H1 (cell line): ENCODE measurements at regions not wholly inside any gene's neighbourhood (a gene's known extent, or its start where the extent isn't known, plus 50 kb on each side); places are given as distances from the start of the nearest gene placed in this dataset.

Source experiments
- CTCF ChIA-PET: fragments of 300-600 bp; sonication (Branson Sonifier 250); formaldehyde crosslinking; loops from one replicate; lab custom pipeline; 2021; ENCODE audit not compliant: partially characterized antibody; lab: Charles Lee
- POLR2A ChIA-PET: fragments of 300-600 bp; sonication (Branson Sonifier 250); formaldehyde crosslinking; loops from one replicate; lab custom pipeline; 2021; ENCODE audit warnings: inconsistent platforms; ENCODE audit not compliant: partially characterized antibody; lab: Charles Lee
- DNase-seq, 2 experiments: peaks; one replicate each; pipeline versions ENCODE4 v3.0.0 to v3.0.0-alpha.2; 2010 to 2022; ENCODE audit warnings: low spot score in 2 of 2, low read depth in 1 of 2, mixed read lengths in 1 of 2
- FAIRE-seq: peaks from 2 replicates; lab custom pipeline; 2011; peaks lifted over from hg19 to GRCh38; lab: Jason Lieb, UNC
- H2AFZ ChIP-seq: 2 replicates; pipeline ENCODE4 v1.8.1; 2012; ENCODE audit warnings: low read length, inconsistent platforms
- H2AK5ac ChIP-seq: 2 replicates; pipeline ENCODE4 v1.6.1; 2013; ENCODE audit warnings: low read depth, low read length
- H2BK120ac ChIP-seq: replicated peaks from 2 replicates; pipeline ENCODE3; 2013; ENCODE audit warnings: low read depth, low read length, inconsistent platforms
- H2BK12ac ChIP-seq: 2 replicates; pipeline ENCODE4 v1.6.1; 2013; ENCODE audit warnings: low read depth, low read length
- H2BK15ac ChIP-seq: 2 replicates; pipeline ENCODE4 v1.6.1; 2013; ENCODE audit warnings: low read length
- H2BK20ac ChIP-seq: 2 replicates; pipeline ENCODE4 v1.6.1; 2013; ENCODE audit warnings: low read length
- H2BK5ac ChIP-seq: 2 replicates; pipeline ENCODE4 v1.6.1; 2013; ENCODE audit warnings: low read depth, low read length
- H3K14ac ChIP-seq: 2 replicates; pipeline ENCODE4 v1.6.1; 2013; ENCODE audit warnings: inconsistent platforms; ENCODE audit not compliant: insufficient read length
- H3K18ac ChIP-seq: 2 replicates; pipeline ENCODE4 v1.6.1; 2013; ENCODE audit warnings: low read length; ENCODE audit errors: extremely low read depth
- H3K23ac ChIP-seq: 2 replicates; pipeline ENCODE4 v1.6.1; 2013; ENCODE audit warnings: inconsistent platforms; ENCODE audit not compliant: insufficient read length
- H3K23me2 ChIP-seq: 2 replicates; pipeline ENCODE4 v1.6.1; 2013; ENCODE audit warnings: low read depth, low read length
- H3K27ac ChIP-seq: 2 replicates; pipeline ENCODE4 v1.6.1; 2011; ENCODE audit warnings: low read depth, low read length, inconsistent platforms
- H3K27me3 ChIP-seq, 4 experiments: replicated peaks in 1 of 4; 1 replicate in 1 of 4; 2 replicates in 3 of 4; pipeline versions ENCODE4 v1.6.1 to v1.8.1; 2011 to 2013; ENCODE audit warnings: low read length in 3 of 4, mild to moderate bottlenecking in 3 of 4, inconsistent platforms in 2 of 4, mixed read lengths in 2 of 4, moderate library complexity in 1 of 4; ENCODE audit not compliant: control insufficient read depth in 3 of 4, insufficient read depth in 3 of 4; ENCODE audit errors: extremely low read depth in 1 of 4
- H3K36me3 ChIP-seq, 4 experiments: 2 replicates each; pipeline versions ENCODE4 v1.6.1 to v1.8.1; 2011 to 2013; ENCODE audit warnings: mild to moderate bottlenecking in 4 of 4, low read length in 3 of 4, moderate library complexity in 2 of 4, control low read depth in 1 of 4, inconsistent platforms in 1 of 4; ENCODE audit not compliant: insufficient read depth in 4 of 4, control insufficient read depth in 2 of 4
- H3K4ac ChIP-seq: replicated peaks from 2 replicates; pipeline ENCODE3; 2013; ENCODE audit warnings: low read length, low read depth, mixed read lengths, inconsistent platforms; ENCODE audit not compliant: insufficient read length
- H3K4me1 ChIP-seq, 4 experiments: replicated peaks in 1 of 4; 1 replicate in 1 of 4; 2 replicates in 3 of 4; pipeline versions ENCODE4 v1.6.1 to v1.8.1; 2011 to 2013; ENCODE audit warnings: low read length in 3 of 4, inconsistent platforms in 2 of 4, mixed read lengths in 1 of 4; ENCODE audit not compliant: insufficient read depth in 4 of 4, control insufficient read depth in 3 of 4
- H3K4me2 ChIP-seq, 2 experiments: 2 replicates each; pipeline versions ENCODE4 v1.6.1 to v1.8.1; 2011 to 2013; ENCODE audit warnings: low read depth in 2 of 2, low read length in 2 of 2, control low read depth in 1 of 2, inconsistent platforms in 1 of 2, mild to moderate bottlenecking in 1 of 2; ENCODE audit not compliant: insufficient read depth in 1 of 2
- H3K4me3 ChIP-seq, 4 experiments: fragments of 200-600, 300-600 bp in 1 of 4; sonication (generic), shearing (Covaris generic), sonication (Bioruptor Twin) in 1 of 4; 2 replicates each; pipeline versions ENCODE4 v1.5.1 to v1.8.1; 2011 to 2016; ENCODE audit warnings: low read length in 4 of 4, low read depth in 3 of 4, control low read depth in 2 of 4, inconsistent platforms in 2 of 4, mild to moderate bottlenecking in 2 of 4, mixed read lengths in 1 of 4, moderate library complexity in 1 of 4; ENCODE audit not compliant: insufficient read depth in 2 of 4; ENCODE audit errors: extremely low read depth in 1 of 4
- H3K56ac ChIP-seq: replicated peaks from 2 replicates; pipeline ENCODE3; 2013; ENCODE audit warnings: low read depth, mild to moderate bottlenecking, mixed read lengths, low read length, inconsistent platforms; ENCODE audit not compliant: insufficient read length
- H3K79me1 ChIP-seq: 2 replicates; pipeline ENCODE4 v1.6.1; 2013; ENCODE audit warnings: low read depth, low read length, control low read depth
- H3K79me2 ChIP-seq, 2 experiments: 2 replicates each; pipeline versions ENCODE4 v1.6.1 to v1.8.1; 2012 to 2013; ENCODE audit warnings: low read length in 2 of 2, mild to moderate bottlenecking in 2 of 2, inconsistent platforms in 1 of 2; ENCODE audit not compliant: insufficient read depth in 2 of 2, control insufficient read depth in 1 of 2
- H3K9ac ChIP-seq, 4 experiments: replicated peaks in 1 of 4; 1 replicate in 1 of 4; 2 replicates in 3 of 4; pipeline versions ENCODE4 v1.6.1 to v1.8.1; 2011 to 2013; ENCODE audit warnings: low read depth in 3 of 4, low read length in 3 of 4, control low read depth in 2 of 4, mild to moderate bottlenecking in 2 of 4, moderate library complexity in 2 of 4, inconsistent platforms in 1 of 4; ENCODE audit errors: extremely low read depth in 1 of 4
- H3K9me3 ChIP-seq, 2 experiments: 2 replicates each; pipeline versions ENCODE4 v1.6.1 to v1.8.1; 2012 to 2013; ENCODE audit warnings: mild to moderate bottlenecking in 2 of 2, moderate library complexity in 2 of 2, control low read depth in 1 of 2, inconsistent platforms in 1 of 2, low read depth in 1 of 2, low read length in 1 of 2, mixed read lengths in 1 of 2; ENCODE audit not compliant: insufficient read depth in 2 of 2
- H4K20me1 ChIP-seq, 2 experiments: replicated peaks in 1 of 2; 2 replicates each; pipeline versions ENCODE3 to v1.8.1; 2011 to 2013; ENCODE audit warnings: inconsistent platforms in 2 of 2, low read length in 2 of 2, mild to moderate bottlenecking in 1 of 2; ENCODE audit not compliant: insufficient read depth in 2 of 2, control insufficient read depth in 1 of 2
- H4K5ac ChIP-seq: 2 replicates; pipeline ENCODE4 v1.6.1; 2013; ENCODE audit warnings: low read length, low read depth, mixed read lengths, inconsistent platforms; ENCODE audit not compliant: insufficient read length
- H4K8ac ChIP-seq: 2 replicates; pipeline ENCODE4 v1.8.0; 2013; ENCODE audit warnings: mild to moderate bottlenecking, moderate library complexity, low read length, inconsistent platforms; ENCODE audit not compliant: insufficient read depth; ENCODE audit errors: extremely low read depth
- H4K91ac ChIP-seq: replicated peaks from 2 replicates; pipeline ENCODE3; 2013; ENCODE audit warnings: low read length, mixed read lengths, inconsistent platforms; ENCODE audit not compliant: insufficient read length
- ATF3 ChIP-seq: IDR thresholded peaks from 2 replicates; pipeline ENCODE4 v1.6.1; 2011; ENCODE audit warnings: low read depth, mild to moderate bottlenecking, low read length; ENCODE audit not compliant: insufficient read depth
- BCL11A ChIP-seq, 2 experiments: IDR thresholded peaks; one replicate each; pipeline ENCODE4 v1.6.1; 2011; ENCODE audit warnings: low read depth in 2 of 2, low read length in 2 of 2, mild to moderate bottlenecking in 2 of 2
- CHD2 ChIP-seq: IDR thresholded peaks from 2 replicates; pipeline ENCODE4 v1.6.1; 2012; ENCODE audit warnings: low read length, improper control_type of control experiment
- GABPA ChIP-seq: IDR thresholded peaks from 2 replicates; pipeline ENCODE4 v1.6.1; 2011; ENCODE audit warnings: mild to moderate bottlenecking, low read length, moderate library complexity, borderline replicate concordance; ENCODE audit not compliant: insufficient read depth
- NANOG ChIP-seq: IDR thresholded peaks from 2 replicates; pipeline ENCODE4 v1.6.1; 2011; ENCODE audit warnings: low read length, low read depth, mild to moderate bottlenecking, inconsistent platforms; ENCODE audit not compliant: insufficient read depth, poor library complexity, severe bottlenecking
- RFX5 ChIP-seq: IDR thresholded peaks from 2 replicates; pipeline ENCODE4 v1.6.1; 2011; ENCODE audit warnings: low read depth, low read length, improper control_type of control experiment, borderline replicate concordance
- SP2 ChIP-seq: IDR thresholded peaks from 2 replicates; pipeline ENCODE4 v1.6.1; 2012; ENCODE audit warnings: mild to moderate bottlenecking, low read length, inconsistent platforms
- TAF7 ChIP-seq: optimal IDR thresholded peaks from 2 replicates; pipeline ENCODE3; 2011; ENCODE audit warnings: low read depth, mild to moderate bottlenecking, inconsistent platforms, low read length, moderate library complexity, borderline replicate concordance
- YY1 ChIP-seq: IDR thresholded peaks from 2 replicates; pipeline ENCODE4 v1.6.1; 2011; ENCODE audit warnings: low read depth, mild to moderate bottlenecking, low read length
- ZNF274 ChIP-seq: IDR thresholded peaks from 2 replicates; pipeline ENCODE4 v1.7.0; 2012; ENCODE audit warnings: low read length, borderline replicate concordance; ENCODE audit errors: extremely low read depth
- WGBS, 2 experiments: shearing (Covaris generic) in 1 of 2; methylation state at CpG; one replicate each; pipeline versions ENCODE4 v1.1.6 to v1.1.7; 2013 to 2015; ENCODE audit warnings: low lambda C conversion rate in 2 of 2, mixed read lengths in 2 of 2, inconsistent platforms in 1 of 2, low coverage in 1 of 2, missing lambda C conversion rate in 1 of 2; ENCODE audit not compliant: insufficient replicate concordance in 2 of 2, insufficient coverage in 1 of 2, insufficient read length in 1 of 2; ENCODE audit errors: extremely low coverage in 1 of 2, missing lambda C conversion rate in 1 of 2; 5-methylcytosine and 5-hydroxymethylcytosine counted together

- no peaks in the 10 kb centered on the region for H4K20me1 ChIP-seq
- H3K14ac ChIP-seq = no peak overlapping the region
- H2BK20ac ChIP-seq = no peak overlapping the region
- no peaks in the 10 kb centered on the region for H3K79me2 ChIP-seq
- H4K91ac ChIP-seq = no peak overlapping the region
- 0 out of 7 replicates have a peak, but pooled peaks cover 0 to 1% (median 0%) of the 10 kb centered on the region in 4 experiments for H3K4me1 ChIP-seq
- H3K9me3 ChIP-seq = no peaks in the 10 kb centered on the region
- DNase-seq (no peak), FAIRE-seq (no peak)
- H3K4ac ChIP-seq = no peak overlapping the region
- no peaks in the 10 kb centered on the region; the same call in 1 of the 2 replicates for H3K23me2 ChIP-seq
- H2BK15ac ChIP-seq = no peak overlapping the region
- no peak overlapping the region for H2BK5ac ChIP-seq
- no peaks in the 10 kb centered on the region for H3K36me3 ChIP-seq
- no peak overlapping the region for H2AK5ac ChIP-seq
- H2BK12ac ChIP-seq = no peak overlapping the region
- no peak overlapping the region for H4K5ac ChIP-seq
- no peak overlapping the region for H3K56ac ChIP-seq
- 0 out of 7 replicates have a peak, but pooled peaks cover 0 to 3% (median 0%) of the 10 kb centered on the region in 4 experiments for H3K27me3 ChIP-seq
- H4K8ac ChIP-seq = no peak overlapping the region
- no peak overlapping the region for H3K18ac ChIP-seq
- TF ChIP-seq SP2 (no peak), ATF3 (no peak), NANOG (no peak), RFX5 (no peak), CHD2 (no peak), GABPA (no peak), TAF7 (no peak), ZNF274 (no peak), YY1 (no peak), BCL11A (IDR thresholded peaks at IDR 0.05; ENCODE audit: low read depth in 2 of 2, low read length in 2 of 2) (no peak)
- no peak overlapping the region for H3K27ac ChIP-seq
- no peak overlapping the region for H3K23ac ChIP-seq
- ChIA-PET CTCF (interaction anchor here (0.7 to 7.3 kb wide), 3 partner anchors 60 to 93 kb away, joined by 3 to 91 read pairs (median 6); no protein-coding TSS in a partner anchor), POLR2A (no interaction called here)
- 72% methylated on average over 4 of the region's 4 CpGs; no CpG with 5 or more reads in 1 of the 2 experiments for WGBS, 2 experiments
- no peak overlapping the region for H2AFZ ChIP-seq
- no peaks in the 10 kb centered on the region for H3K79me1 ChIP-seq
- H2BK120ac ChIP-seq = no peak overlapping the region
- H3K9ac ChIP-seq = no peak overlapping the region
- H3K4me2 ChIP-seq = no peak overlapping the region
- no peak overlapping the region for H3K4me3 ChIP-seq
Measured at GRCh38 chr2:217711188-217711587, 291.6 kb downstream of the TNS1 start.
